ENCODE measurements at regions not wholly inside any gene's neighbourhood (a gene's known extent, or its start where the extent isn't known, plus 50 kb on each side); places are given as distances from the start of the nearest gene placed in this dataset.

DNA sequence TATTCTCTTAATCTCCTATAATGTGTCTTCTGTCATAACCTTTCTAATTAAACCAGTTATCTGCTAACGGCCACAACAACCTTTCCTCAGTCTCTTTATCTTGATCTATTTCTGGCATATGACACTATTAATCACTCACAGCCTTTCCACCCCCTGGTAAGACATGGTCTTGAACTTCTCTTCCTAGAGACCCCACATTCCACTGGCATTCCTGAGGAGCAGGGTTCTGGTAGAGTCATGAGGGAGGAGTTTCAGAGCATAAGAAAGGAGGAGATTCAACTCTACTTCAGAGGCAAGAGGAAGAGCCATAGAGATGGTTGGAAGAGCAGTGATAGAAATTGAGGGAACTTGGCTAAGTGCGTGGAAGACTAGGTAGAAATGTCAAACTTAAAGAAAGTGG is 325.6 kb downstream of the BLID start:
- intact Hi-C loops (cut with micrococcal nuclease): no loop called here
- Mint-ChIP-seq H3K36me3 (ENCODE audit: low read depth) (no peaks in the 10 kb centered on the region), H3K4me1 (no peaks in the 10 kb centered on the region), H3K9me3 (no peaks in the 10 kb centered on the region), H3K4me3 (no peak overlapping the region), H3K27ac (no peak overlapping the region), H3K27me3 (no peaks in the 10 kb centered on the region)
- no peak for DNase-seq

DNA sequence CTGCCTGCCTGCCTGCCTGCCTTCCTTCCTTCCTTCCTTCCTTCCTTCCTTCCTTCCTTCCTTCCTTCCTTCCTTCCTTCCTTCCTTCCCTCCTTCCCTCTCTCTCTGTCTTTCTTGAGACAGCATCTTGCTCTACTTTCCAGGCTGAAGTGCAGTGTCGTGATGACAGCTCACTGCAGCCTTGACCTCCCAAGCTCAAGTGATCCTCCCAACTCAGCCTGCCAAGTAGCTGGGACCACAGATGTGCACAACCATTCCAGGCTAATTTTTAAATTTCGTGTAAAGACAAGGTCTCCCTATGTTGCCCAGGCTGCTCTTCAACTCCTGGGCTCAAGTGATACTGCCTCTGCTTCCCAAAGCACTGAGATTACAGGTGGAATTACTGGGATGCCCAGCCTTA is 328.2 kb upstream of the SORL1-AS1 start:
- intact Hi-C loops (cut with micrococcal nuclease): no loop called here
- DNase-seq: no peak
- Mint-ChIP-seq H3K4me3 (no peak overlapping the region), H3K9me3 (no peaks in the 10 kb centered on the region), H3K27ac (no peak overlapping the region), H3K27me3 (no peaks in the 10 kb centered on the region), H3K4me1 (no peaks in the 10 kb centered on the region), H3K36me3 (ENCODE audit: low read depth) (no peaks in the 10 kb centered on the region)

DNA sequence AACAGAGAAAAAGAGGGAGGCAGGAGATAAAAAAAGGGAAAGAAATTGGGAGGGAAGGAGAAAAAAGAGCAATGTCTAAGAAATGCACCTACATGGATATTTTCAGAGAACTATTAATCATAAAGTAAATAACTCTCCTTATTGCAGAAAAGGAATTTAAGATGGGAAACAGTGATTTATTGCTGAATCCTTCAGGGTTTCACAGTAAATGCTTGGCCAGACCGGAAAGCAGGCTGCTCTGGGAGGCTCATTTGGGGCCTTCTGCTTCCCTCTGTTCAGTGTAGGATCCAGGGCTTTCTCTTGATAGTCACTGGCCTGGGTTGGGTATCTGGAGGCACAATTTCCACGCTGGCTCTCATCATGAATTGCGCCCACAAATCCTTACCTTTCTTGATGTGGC is 324.3 kb upstream of the SORL1-AS1 start:
- Mint-ChIP-seq H3K36me3 (ENCODE audit: low read depth) (no peaks in the 10 kb centered on the region), H3K9me3 (no peaks in the 10 kb centered on the region), H3K27me3 (no peaks in the 10 kb centered on the region), H3K4me1 (no peaks in the 10 kb centered on the region), H3K27ac (no peak overlapping the region), H3K4me3 (no peak overlapping the region)
- no peak for DNase-seq
- intact Hi-C loops (cut with micrococcal nuclease): no loop called here

DNA sequence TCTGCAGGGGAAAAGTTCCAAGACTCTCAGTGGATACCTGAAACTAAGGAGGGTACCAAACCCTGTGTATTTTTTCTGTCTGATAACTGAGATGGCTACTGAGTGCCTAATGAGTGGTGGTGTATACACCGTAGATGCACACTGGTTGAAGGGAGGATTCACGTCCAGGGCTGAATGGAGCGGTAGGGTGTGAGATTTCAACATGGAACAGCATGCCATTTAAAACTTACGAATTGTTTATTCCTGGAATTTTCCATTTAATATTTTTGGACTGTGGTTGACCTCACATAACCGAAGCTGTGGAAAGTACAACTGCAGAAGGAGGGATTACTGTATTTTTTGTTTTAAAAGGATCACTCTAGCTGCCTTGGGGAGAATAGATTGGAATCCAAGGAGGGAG is 322.5 kb upstream of the SORL1-AS1 start:
- Mint-ChIP-seq H3K27ac (no peak overlapping the region), H3K4me1 (no peaks in the 10 kb centered on the region), H3K36me3 (ENCODE audit: low read depth) (no peaks in the 10 kb centered on the region), H3K27me3 (no peaks in the 10 kb centered on the region), H3K4me3 (no peak overlapping the region), H3K9me3 (no peaks in the 10 kb centered on the region)
- DNase-seq: no peak
- intact Hi-C loops (cut with micrococcal nuclease): no loop called here

DNA sequence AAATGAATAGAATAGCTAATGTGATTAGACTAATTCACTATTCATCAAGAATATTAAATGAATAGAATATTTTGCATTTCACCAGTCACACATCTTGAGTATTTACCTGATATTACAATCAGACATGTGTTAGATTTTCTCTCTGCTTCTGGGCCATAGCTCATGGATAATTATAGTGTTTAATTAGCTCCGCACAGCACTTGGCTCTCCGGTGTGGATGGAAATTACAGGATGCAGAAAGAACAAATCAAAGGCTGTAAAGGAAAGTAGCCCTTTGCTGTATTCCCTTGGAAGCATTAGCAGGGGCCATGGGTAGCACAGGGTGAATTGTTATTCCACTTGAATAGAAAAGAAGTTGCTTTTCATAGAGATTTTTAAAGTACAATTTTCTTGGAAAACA is 320.3 kb upstream of the SORL1-AS1 start:
- Mint-ChIP-seq H3K4me3 (no peak overlapping the region), H3K9me3 (no peaks in the 10 kb centered on the region)

DNA sequence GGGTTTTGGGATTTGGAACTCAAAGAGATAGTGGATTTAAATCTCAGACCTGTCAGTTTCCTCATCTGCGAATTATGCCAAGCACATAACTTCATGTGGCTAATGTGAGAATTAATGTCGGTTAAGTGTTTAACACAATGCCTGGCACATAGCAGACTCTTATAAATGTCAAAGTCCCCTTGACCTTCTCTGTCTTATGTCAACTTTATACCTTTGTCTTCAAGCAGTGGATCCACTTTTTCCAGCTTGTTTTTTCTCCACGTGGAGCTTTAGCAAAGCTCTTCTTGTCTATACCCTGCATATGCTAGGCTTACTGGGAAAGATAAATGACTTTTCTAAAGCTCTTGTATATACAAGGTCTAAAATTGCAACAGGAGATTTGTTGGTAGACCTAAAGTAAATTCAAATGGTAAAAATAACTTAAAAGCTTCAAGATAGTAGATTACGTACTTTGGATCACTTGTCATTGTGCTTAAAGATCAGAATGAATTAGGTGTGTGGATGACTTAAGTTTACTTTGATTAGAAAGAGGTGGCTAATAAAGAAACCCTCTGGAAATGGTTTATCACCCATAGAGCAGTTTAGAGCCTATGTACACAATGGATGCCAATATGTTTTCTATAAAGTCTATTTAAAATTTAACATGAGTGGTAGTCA is 318.3 kb upstream of the SORL1-AS1 start:
- H3K4me1 Mint-ChIP-seq: no peaks in the 10 kb centered on the region
- no peaks in the 10 kb centered on the region for H3K9me3 Mint-ChIP-seq
- intact Hi-C loops (cut with micrococcal nuclease): no loop called here
- H3K27me3 Mint-ChIP-seq: no peaks in the 10 kb centered on the region
- DNase-seq: no peak
- H3K36me3 Mint-ChIP-seq (ENCODE audit: low read depth): no peaks in the 10 kb centered on the region
- H3K4me3 Mint-ChIP-seq: no peak overlapping the region
- no peak overlapping the region for H3K27ac Mint-ChIP-seq

More for the DNA sequence above, 320.3 kb upstream of the SORL1-AS1 start:
- no peak overlapping the region for H3K27ac Mint-ChIP-seq
- H3K36me3 Mint-ChIP-seq (ENCODE audit: low read depth): no peaks in the 10 kb centered on the region
- H3K4me1 Mint-ChIP-seq: no peaks in the 10 kb centered on the region
- no peaks in the 10 kb centered on the region for H3K27me3 Mint-ChIP-seq
- DNase-seq: no peak
- intact Hi-C loops (cut with micrococcal nuclease): no loop called here

DNA sequence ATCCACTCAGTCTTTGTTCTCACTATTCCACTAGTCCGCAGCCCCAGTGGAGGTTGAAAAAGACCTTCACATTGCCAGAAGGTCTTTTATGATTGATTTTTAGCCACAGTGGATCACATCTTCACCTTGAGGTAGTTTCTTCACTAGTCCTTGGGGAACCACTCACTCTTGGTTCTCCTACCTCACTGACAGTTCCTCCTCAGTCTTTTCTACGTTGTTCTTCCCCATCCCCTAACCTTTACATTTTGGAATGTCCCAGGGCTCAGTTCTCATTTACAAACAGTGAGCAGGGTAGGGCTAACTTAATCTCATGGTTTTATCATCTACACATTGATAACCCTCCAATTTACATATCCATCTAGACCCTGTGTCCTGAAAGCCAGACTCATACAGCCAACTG is 316.4 kb upstream of the SORL1-AS1 start:
- H3K27ac Mint-ChIP-seq: no peak overlapping the region
- no peaks in the 10 kb centered on the region for H3K9me3 Mint-ChIP-seq
- no peaks in the 10 kb centered on the region for H3K27me3 Mint-ChIP-seq
- intact Hi-C loops (cut with micrococcal nuclease): no loop called here
- no peak overlapping the region for H3K4me3 Mint-ChIP-seq
- no peaks in the 10 kb centered on the region for H3K4me1 Mint-ChIP-seq
- DNase-seq: no peak
- H3K36me3 Mint-ChIP-seq (ENCODE audit: low read depth): no peaks in the 10 kb centered on the region

DNA sequence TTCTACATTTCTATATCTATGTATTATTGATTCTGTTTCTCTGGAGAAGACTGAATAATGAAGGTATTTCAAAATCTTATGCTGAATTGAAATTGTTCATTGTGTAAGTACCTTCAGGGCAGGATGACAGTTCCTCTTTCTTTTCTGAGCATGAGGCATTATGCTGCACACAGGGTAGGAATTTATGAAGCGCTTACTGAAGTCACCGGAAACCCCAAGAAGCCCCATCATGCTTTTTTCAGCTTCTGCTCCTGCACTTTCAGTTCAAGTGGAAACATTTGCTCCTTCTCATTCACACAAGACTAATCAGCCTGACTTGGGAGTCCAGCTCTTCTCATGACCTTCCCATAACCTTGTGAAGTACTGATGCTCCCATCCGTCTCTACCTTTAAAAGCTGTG is 314.7 kb upstream of the SORL1-AS1 start:
- no peaks in the 10 kb centered on the region for H3K9me3 Mint-ChIP-seq
- H3K27ac Mint-ChIP-seq: no peak overlapping the region
- H3K36me3 Mint-ChIP-seq (ENCODE audit: low read depth): no peaks in the 10 kb centered on the region
- no peaks in the 10 kb centered on the region for H3K4me1 Mint-ChIP-seq
- H3K4me3 Mint-ChIP-seq: no peak overlapping the region
- DNase-seq: no peak
- no peaks in the 10 kb centered on the region for H3K27me3 Mint-ChIP-seq
- intact Hi-C loops (cut with micrococcal nuclease): no loop called here

DNA sequence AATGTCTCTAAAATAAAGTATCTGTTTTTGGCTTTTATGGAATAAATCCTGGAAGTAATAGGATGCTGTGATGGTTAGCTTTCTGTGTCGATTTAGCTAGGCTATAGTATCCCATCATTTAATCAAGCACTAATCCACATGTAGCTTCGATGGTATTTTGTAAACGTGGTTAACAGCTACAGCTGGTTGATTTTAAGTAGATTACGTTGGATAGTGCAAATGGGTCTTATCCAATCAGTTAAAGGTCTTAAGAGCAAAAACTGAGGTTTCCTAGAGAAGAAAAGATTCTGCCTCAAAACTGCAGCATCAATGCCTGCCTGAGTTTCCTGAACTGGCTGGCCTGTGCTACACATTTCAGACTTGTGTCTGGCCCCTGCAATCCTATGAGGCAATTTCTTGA is 314.2 kb upstream of the SORL1-AS1 start:
- H3K27ac Mint-ChIP-seq: no peak overlapping the region
- no peak for DNase-seq
- intact Hi-C loops (cut with micrococcal nuclease): no loop called here
- H3K9me3 Mint-ChIP-seq: no peaks in the 10 kb centered on the region
- no peak overlapping the region for H3K4me3 Mint-ChIP-seq
- no peaks in the 10 kb centered on the region for H3K36me3 Mint-ChIP-seq (ENCODE audit: low read depth)
- no peaks in the 10 kb centered on the region for H3K4me1 Mint-ChIP-seq
- H3K27me3 Mint-ChIP-seq: no peaks in the 10 kb centered on the region

DNA sequence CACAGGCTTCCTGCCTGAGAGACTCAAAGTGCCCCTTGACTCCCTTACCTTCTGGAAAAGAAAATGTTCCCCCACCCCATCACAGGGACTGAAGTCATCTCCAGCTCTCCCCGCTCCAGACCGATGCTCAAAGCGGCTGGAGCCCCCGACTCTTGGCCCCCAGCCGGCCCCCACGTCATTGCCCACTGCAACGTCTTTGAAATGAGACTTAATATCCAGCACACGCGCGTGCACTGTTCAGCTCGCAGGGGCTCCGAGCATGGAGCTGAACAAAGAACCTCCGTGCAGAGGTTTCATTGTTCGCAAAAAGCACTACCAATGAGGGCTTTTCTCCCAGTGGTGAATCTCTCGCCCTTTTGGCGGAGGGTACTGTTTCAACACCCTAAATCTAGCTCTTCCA is 313.4 kb upstream of the SORL1-AS1 start:
- no peaks in the 10 kb centered on the region for H3K27me3 Mint-ChIP-seq
- intact Hi-C loops (cut with micrococcal nuclease): no loop called here

DNA sequence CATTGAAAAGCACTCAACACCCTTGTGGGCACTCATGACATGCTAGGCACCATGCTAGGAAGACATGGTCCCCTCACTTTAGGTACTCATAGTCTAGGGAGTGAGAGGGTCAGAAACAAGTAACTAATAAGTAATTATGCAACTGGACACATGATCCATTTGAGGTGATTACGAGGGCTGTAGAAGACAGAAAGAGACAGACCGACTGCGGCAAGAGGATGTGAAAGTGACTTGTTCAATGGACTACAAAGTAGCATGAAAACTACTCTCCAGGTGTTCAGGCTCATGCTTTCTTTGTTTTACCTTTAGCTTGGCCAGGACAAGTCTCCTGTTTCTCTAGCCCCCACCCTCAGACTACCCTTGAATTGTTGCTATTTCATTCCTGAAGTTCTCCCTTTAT is 310.8 kb upstream of the SORL1-AS1 start:
- H3K27me3 Mint-ChIP-seq: no peaks in the 10 kb centered on the region
- no peak overlapping the region for H3K27ac Mint-ChIP-seq
- H3K36me3 Mint-ChIP-seq (ENCODE audit: low read depth): no peaks in the 10 kb centered on the region
- no peaks in the 10 kb centered on the region for H3K9me3 Mint-ChIP-seq
- no peaks in the 10 kb centered on the region for H3K4me1 Mint-ChIP-seq
- H3K4me3 Mint-ChIP-seq: no peak overlapping the region
- no peak for DNase-seq
- intact Hi-C loops (cut with micrococcal nuclease): no loop called here

More for the DNA sequence above, 313.4 kb upstream of the SORL1-AS1 start:
- Mint-ChIP-seq H3K4me1 (no peaks in the 10 kb centered on the region), H3K9me3 (no peaks in the 10 kb centered on the region), H3K36me3 (ENCODE audit: low read depth) (no peaks in the 10 kb centered on the region), H3K4me3 (no peak overlapping the region), H3K27ac (no peak overlapping the region)
- DNase-seq: no peak

DNA sequence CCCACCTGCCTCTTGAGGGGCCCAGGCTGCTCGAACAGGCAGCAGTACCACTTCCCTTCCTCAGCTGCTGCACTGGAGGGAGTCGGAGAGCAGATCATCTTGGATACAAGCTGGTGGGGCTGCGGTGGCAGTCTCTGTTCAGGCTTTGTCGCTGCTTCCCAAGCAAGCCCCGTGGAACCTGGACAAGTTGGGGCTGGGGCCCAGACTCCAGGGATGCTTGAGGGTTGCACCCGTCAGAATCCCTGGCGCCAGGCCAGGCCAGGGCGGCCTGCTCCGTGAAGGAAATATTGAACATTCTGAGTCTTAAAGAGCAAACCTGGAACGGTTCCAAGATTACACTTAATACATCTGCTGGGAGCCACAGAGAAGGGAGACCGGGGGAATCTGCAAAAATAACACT is 310.1 kb upstream of the SORL1-AS1 start:
- no peak overlapping the region for H3K4me3 Mint-ChIP-seq
- no peaks in the 10 kb centered on the region for H3K36me3 Mint-ChIP-seq (ENCODE audit: low read depth)

DNA sequence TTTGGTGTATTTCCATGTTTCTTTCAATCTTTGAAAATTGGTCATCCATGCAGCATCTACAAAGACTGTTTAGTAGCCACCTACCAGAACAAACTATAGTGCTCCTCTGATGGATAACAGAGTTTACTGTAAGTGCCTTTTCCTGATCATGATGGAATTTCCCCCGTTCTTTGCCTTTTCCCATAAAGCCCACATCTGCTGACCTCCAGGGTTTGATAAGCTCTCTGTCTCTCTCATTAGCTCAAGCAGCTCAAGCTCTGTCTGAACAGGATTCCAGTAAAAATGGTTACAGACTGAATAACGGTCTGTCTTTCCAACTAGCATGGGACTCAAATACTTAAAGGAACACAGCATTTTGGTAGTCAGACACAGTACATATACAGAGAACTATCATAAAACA is 308.4 kb upstream of the SORL1-AS1 start:
- intact Hi-C loops (cut with micrococcal nuclease): no loop called here
- no peak for DNase-seq
- H3K27me3 Mint-ChIP-seq: no peaks in the 10 kb centered on the region
- no peak overlapping the region for H3K27ac Mint-ChIP-seq
- H3K9me3 Mint-ChIP-seq: no peaks in the 10 kb centered on the region
- H3K36me3 Mint-ChIP-seq (ENCODE audit: low read depth): no peaks in the 10 kb centered on the region
- no peak overlapping the region for H3K4me3 Mint-ChIP-seq
- no peaks in the 10 kb centered on the region for H3K4me1 Mint-ChIP-seq

More for the DNA sequence above, 310.1 kb upstream of the SORL1-AS1 start:
- Mint-ChIP-seq H3K4me1 (no peaks in the 10 kb centered on the region), H3K9me3 (no peaks in the 10 kb centered on the region), H3K27me3 (no peaks in the 10 kb centered on the region), H3K27ac (no peak overlapping the region)
- intact Hi-C loops (cut with micrococcal nuclease): no loop called here
- no peak for DNase-seq

DNA sequence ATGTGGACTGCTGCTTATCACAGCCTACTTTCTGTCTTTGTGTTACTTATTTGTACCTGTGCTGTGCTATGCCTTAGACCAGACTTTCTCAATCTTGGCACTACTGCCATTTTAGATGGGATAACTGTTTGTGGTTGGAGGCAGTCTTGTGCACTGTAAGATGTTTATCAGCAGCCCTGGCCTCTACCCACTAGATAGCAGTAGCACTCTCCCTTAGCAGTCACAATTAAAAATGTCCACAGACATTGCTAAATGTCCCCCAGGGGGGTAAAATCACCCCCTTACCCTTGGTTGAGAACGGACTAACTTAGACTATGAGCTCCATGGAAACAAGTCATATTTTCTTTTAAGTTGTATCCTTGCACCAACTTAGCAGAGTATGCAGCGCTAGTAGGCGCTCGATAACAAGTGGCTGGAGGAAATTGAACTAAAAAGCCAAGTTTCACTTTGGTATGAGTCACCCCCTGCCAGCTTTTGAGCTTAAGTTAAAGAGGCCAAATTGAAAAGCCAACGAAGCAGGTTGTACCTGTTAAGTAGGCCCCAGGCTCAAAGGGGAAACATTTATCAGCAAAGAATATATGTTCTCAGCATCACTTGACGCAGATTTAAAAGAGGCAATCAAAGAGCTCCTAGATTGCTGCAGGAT is 304.8 kb upstream of the SORL1-AS1 start:
- Mint-ChIP-seq H3K4me3 (no peak overlapping the region), H3K27me3 (no peaks in the 10 kb centered on the region), H3K36me3 (ENCODE audit: low read depth) (no peaks in the 10 kb centered on the region), H3K27ac (no peak overlapping the region), H3K4me1 (no peaks in the 10 kb centered on the region), H3K9me3 (no peaks in the 10 kb centered on the region)
- intact Hi-C loops (cut with micrococcal nuclease): no loop called here
- no peak for DNase-seq

DNA sequence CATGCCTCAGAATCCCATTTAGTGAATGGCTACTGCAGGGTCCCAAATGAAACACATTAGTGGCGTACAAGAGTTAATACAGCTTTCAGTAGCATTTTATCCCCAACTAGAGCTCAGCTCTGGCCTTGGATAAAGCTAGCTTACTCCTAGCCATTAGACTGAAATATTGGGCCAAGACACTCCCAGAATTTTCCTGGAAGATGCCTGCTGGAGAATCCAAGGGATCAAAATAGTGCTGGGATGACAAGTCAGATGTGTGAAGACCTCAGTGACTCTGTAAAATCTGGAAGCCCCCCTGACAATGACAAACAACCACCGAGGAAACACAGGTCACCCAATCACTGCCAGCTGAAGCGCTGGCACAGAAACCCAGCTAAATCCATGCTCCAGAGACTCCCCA is 303.1 kb upstream of the SORL1-AS1 start:
- H3K27me3 Mint-ChIP-seq: no peaks in the 10 kb centered on the region
- intact Hi-C loops (cut with micrococcal nuclease): no loop called here
- H3K9me3 Mint-ChIP-seq: no peaks in the 10 kb centered on the region
- H3K4me3 Mint-ChIP-seq: no peak overlapping the region
- no peak overlapping the region for H3K27ac Mint-ChIP-seq
- H3K4me1 Mint-ChIP-seq: no peaks in the 10 kb centered on the region
- no peak for DNase-seq
- H3K36me3 Mint-ChIP-seq (ENCODE audit: low read depth): no peaks in the 10 kb centered on the region
